Mesenchymal stem cell (in vitro differentiated cells and primary cell): ENCODE measurements at regions not wholly inside any gene's neighbourhood (a gene's known extent, or its start where the extent isn't known, plus 50 kb on each side); places are given as distances from the start of the nearest gene placed in this dataset.
"Not testable (repeated sequence)": the region's sequence is repeated elsewhere in the genome, so short reads cannot be mapped to it uniquely, and the experiment has no call there.

ENCODE experiments used
- DNase-seq: peaks from one replicate; pipeline ENCODE4 v3.0.0-alpha.2; 2013
- H2AFZ ChIP-seq: one replicate; pipeline ENCODE4 v1.6.1; 2013; ENCODE audit warnings: low read depth, mild to moderate bottlenecking, control low read depth, inconsistent platforms, low read length, moderate library complexity
- H2AK5ac ChIP-seq: 2 replicates; pipeline ENCODE4 v1.6.1; 2013; ENCODE audit warnings: low read length, moderate library complexity, mild to moderate bottlenecking, inconsistent platforms; ENCODE audit not compliant: severe bottlenecking
- H2BK120ac ChIP-seq: one replicate; pipeline ENCODE4 v1.6.1; 2013; ENCODE audit warnings: low read depth, mild to moderate bottlenecking, inconsistent platforms, low read length, moderate library complexity
- H2BK12ac ChIP-seq, 2 experiments: one replicate each; pipeline ENCODE4 v1.6.1; 2013; ENCODE audit warnings: inconsistent platforms in 2 of 2, low read length in 2 of 2, mild to moderate bottlenecking in 2 of 2, moderate library complexity in 2 of 2, control low read depth in 1 of 2
- H2BK15ac ChIP-seq: one replicate; pipeline ENCODE4 v1.6.1; 2013; ENCODE audit warnings: mild to moderate bottlenecking, low read depth, inconsistent platforms; ENCODE audit not compliant: poor library complexity, severe bottlenecking
- H2BK5ac ChIP-seq: 2 replicates; pipeline ENCODE4 v1.6.1; 2013; ENCODE audit warnings: low read depth, mild to moderate bottlenecking, low read length, control low read depth, inconsistent platforms; ENCODE audit not compliant: poor library complexity, severe bottlenecking
- H3K14ac ChIP-seq, 2 experiments: one replicate each; pipeline ENCODE4 v1.6.1; 2013; ENCODE audit warnings: inconsistent platforms in 2 of 2, low read length in 2 of 2, control low read depth in 1 of 2, mild to moderate bottlenecking in 1 of 2, moderate library complexity in 1 of 2
- H3K18ac ChIP-seq, 2 experiments: one replicate each; pipeline ENCODE4 v1.6.1; 2013; ENCODE audit warnings: inconsistent platforms in 2 of 2, low read length in 2 of 2, control low read depth in 1 of 2, low read depth in 1 of 2, mild to moderate bottlenecking in 1 of 2
- H3K23ac ChIP-seq, 2 experiments: one replicate each; pipeline ENCODE4 v1.6.1; 2013; ENCODE audit warnings: inconsistent platforms in 2 of 2, low read length in 2 of 2, mild to moderate bottlenecking in 2 of 2, moderate library complexity in 2 of 2, control low read depth in 1 of 2
- H3K27ac ChIP-seq: 2 replicates; pipeline ENCODE4 v1.5.1; 2013; ENCODE audit warnings: mild to moderate bottlenecking, moderate library complexity, low read length, control low read depth, inconsistent platforms; ENCODE audit not compliant: poor library complexity, severe bottlenecking
- H3K27me3 ChIP-seq, 2 experiments: 2 replicates each; pipeline versions ENCODE4 v1.6.1 to v1.7.0; 2013; ENCODE audit warnings: low read length in 2 of 2, mild to moderate bottlenecking in 2 of 2, moderate library complexity in 2 of 2, control low read depth in 1 of 2, inconsistent platforms in 1 of 2; ENCODE audit not compliant: control insufficient read depth in 1 of 2, insufficient read depth in 1 of 2
- H3K36me3 ChIP-seq, 2 experiments: 2 replicates each; pipeline versions ENCODE4 v1.6.1 to v1.7.0; 2013; ENCODE audit warnings: low read length in 2 of 2, control low read depth in 1 of 2, inconsistent platforms in 1 of 2, low read depth in 1 of 2, mild to moderate bottlenecking in 1 of 2; ENCODE audit not compliant: insufficient read depth in 2 of 2, control insufficient read depth in 1 of 2
- H3K4ac ChIP-seq, 2 experiments: one replicate each; pipeline ENCODE4 v1.6.1; 2013; ENCODE audit warnings: inconsistent platforms in 2 of 2, low read length in 2 of 2, mild to moderate bottlenecking in 2 of 2, moderate library complexity in 2 of 2, control low read depth in 1 of 2, low read depth in 1 of 2
- H3K4me1 ChIP-seq: 2 replicates; pipeline ENCODE4 v1.6.1; 2013; ENCODE audit warnings: low read depth, low read length, control low read depth; ENCODE audit not compliant: control insufficient read depth, insufficient read depth
- H3K4me2 ChIP-seq: 2 replicates; pipeline ENCODE4 v1.6.1; 2013; ENCODE audit warnings: low read length, mild to moderate bottlenecking, inconsistent platforms; ENCODE audit not compliant: poor library complexity, severe bottlenecking
- H3K4me3 ChIP-seq, 2 experiments: 2 replicates each; pipeline versions ENCODE4 v1.5.1 to v1.7.0; 2013; ENCODE audit warnings: low read length in 2 of 2, mild to moderate bottlenecking in 2 of 2, control low read depth in 1 of 2, low read depth in 1 of 2; ENCODE audit not compliant: insufficient read depth in 1 of 2
- H3K79me1 ChIP-seq: replicated peaks from 2 replicates; pipeline ENCODE4 v1.6.1; 2013; ENCODE audit warnings: mild to moderate bottlenecking, control low read depth, low read length, inconsistent platforms; ENCODE audit not compliant: poor library complexity, severe bottlenecking
- H3K9ac ChIP-seq: 2 replicates; pipeline ENCODE4 v1.7.0; 2013; ENCODE audit warnings: mild to moderate bottlenecking, low read length, moderate library complexity
- H3K9me3 ChIP-seq: 2 replicates; pipeline ENCODE4 v1.7.0; 2013; ENCODE audit warnings: mild to moderate bottlenecking, low read length; ENCODE audit not compliant: control insufficient read depth
- H4K8ac ChIP-seq: one replicate; pipeline ENCODE4 v1.6.1; 2013; ENCODE audit warnings: inconsistent platforms, mild to moderate bottlenecking, low read length, moderate library complexity
- H4K91ac ChIP-seq: one replicate; pipeline ENCODE4 v1.6.1; 2013; ENCODE audit warnings: mild to moderate bottlenecking, low read length, inconsistent platforms
- WGBS: methylation state at CpG from one replicate; pipeline ENCODE4 v1.1.7; 2013; ENCODE audit warnings: mixed read lengths; 5-methylcytosine and 5-hydroxymethylcytosine counted together

DNA sequence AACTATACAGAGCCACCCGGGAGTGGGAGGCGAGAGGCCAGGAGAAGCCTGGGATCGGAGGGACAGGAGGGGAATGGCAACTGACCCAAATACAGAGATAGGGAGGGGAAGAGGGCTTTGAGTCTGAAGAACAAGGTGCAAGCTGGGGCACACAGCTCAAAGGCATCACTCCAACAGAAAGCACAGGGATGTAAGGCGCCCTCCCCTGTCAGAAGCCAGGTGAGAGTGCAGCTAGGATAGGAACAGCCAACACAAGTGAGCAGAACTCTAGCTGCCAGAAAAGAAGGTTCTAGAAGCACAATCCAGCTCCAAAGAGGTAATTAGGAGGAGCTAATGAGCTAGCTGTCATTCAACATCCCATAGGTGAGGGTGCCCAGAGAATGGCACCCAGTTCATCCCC is 232.2 kb downstream of the DHX15 start:
- no peaks in the 10 kb centered on the region for H3K27me3 ChIP-seq
- no peak overlapping the region for H3K23ac ChIP-seq
- DNase-seq, result no peak
- no peaks in the 10 kb centered on the region for H3K9me3 ChIP-seq
- H2AK5ac ChIP-seq, result no peak overlapping the region
- H3K36me3 ChIP-seq, result no peaks in the 10 kb centered on the region
- no peak overlapping the region for H2BK12ac ChIP-seq
- no peak overlapping the region for H3K18ac ChIP-seq
- no peak overlapping the region for H4K8ac ChIP-seq
- no peak overlapping the region for H2BK5ac ChIP-seq
- H3K27ac ChIP-seq, result no peak overlapping the region
- no peak overlapping the region for H2BK120ac ChIP-seq
- H4K91ac ChIP-seq, result no peak overlapping the region
- no peak overlapping the region for H3K4ac ChIP-seq
- 93% methylated on average over 4 of the region's 4 CpGs for WGBS
- H2AFZ ChIP-seq, result no peak overlapping the region
- H3K14ac ChIP-seq, result no peak overlapping the region
- no peaks in the 10 kb centered on the region for H3K4me1 ChIP-seq
- H3K79me1 ChIP-seq, result no peaks in the 10 kb centered on the region
- H2BK15ac ChIP-seq, result no peak overlapping the region
- H3K4me2 ChIP-seq, result no peak overlapping the region
- no peak overlapping the region for H3K9ac ChIP-seq
- no peak overlapping the region for H3K4me3 ChIP-seq

DNA sequence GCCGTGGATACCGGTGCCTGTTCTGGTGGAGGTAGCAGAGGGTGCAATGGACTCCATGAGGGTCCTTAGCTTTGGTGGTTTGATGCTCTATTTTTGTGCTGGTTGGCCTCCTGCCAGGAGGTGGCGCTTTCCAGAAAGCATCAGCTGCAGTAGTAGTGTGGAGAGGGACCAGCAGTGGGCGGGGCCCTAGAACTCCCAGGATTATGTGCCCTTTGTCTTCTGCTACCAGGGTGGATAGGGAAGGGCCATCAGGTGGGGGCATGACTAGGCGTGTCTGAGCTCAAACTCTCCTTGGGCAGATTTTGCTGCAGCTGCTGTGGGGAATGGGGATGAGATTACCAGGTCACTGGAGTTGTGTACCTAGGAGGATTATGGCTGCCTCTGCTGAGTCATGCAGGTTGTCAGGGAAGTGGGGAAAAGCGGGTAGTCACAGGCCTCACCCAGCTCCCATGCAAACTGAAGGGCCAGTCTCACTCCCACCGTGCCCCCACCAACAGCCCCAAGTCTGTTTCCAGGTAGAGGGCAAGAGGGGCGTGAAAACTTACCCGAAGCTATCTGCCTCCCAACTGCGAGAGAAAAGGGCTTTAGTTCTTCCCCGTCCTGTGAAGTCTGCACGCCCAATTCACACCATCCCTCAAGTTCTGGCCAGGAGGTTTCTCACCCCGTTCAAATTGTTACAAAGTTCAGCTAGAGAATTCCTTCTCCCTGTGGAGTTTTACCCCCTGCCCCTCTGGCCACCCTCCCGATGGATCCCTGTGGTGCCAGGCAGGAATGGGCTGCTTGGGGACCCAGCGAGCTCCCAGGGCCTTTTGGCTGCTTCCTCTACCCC is 235.0 kb downstream of the DHX15 start:
- H2AK5ac ChIP-seq, H3K23ac ChIP-seq, H3K4ac ChIP-seq, DNase-seq, H3K18ac ChIP-seq, H3K27me3 ChIP-seq, H4K8ac ChIP-seq, H2AFZ ChIP-seq, H3K4me2 ChIP-seq, H2BK5ac ChIP-seq, H2BK12ac ChIP-seq, H3K4me3 ChIP-seq, H3K36me3 ChIP-seq, H3K79me1 ChIP-seq, H2BK15ac ChIP-seq, H3K27ac ChIP-seq, H4K91ac ChIP-seq, H3K14ac ChIP-seq, H3K9me3 ChIP-seq, H2BK120ac ChIP-seq, H3K4me1 ChIP-seq, H3K9ac ChIP-seq: not testable (repeated sequence)
- 87% methylated on average over 15 of the region's 15 CpGs for WGBS

- Histone ChIP-seq H3K9ac (no peak overlapping the region), H3K27me3 (peaks cover 0 to 3% of the 10 kb centered on the region in 2 experiments), H2AK5ac (no peak overlapping the region), H2BK5ac (no peak overlapping the region), H3K4ac (no peak overlapping the region), H4K8ac (no peak overlapping the region), H2BK12ac (no peak overlapping the region), H3K4me1 (no peaks in the 10 kb centered on the region), H3K4me3 (no peak overlapping the region), H3K36me3 (no peaks in the 10 kb centered on the region), H3K14ac (no peak overlapping the region), H2BK120ac (no peak overlapping the region), H4K91ac (no peak overlapping the region), H2AFZ (no peak overlapping the region), H3K23ac (no peak overlapping the region), H3K18ac (no peak overlapping the region), H3K27ac (no peak overlapping the region), H3K79me1 (no peaks in the 10 kb centered on the region), H2BK15ac (no peak overlapping the region), H3K9me3 (no peaks in the 10 kb centered on the region), H3K4me2 (no peak overlapping the region)
- no peak for DNase-seq
- WGBS, result 90% methylated on average over 4 of the region's 5 CpGs
Observed at GRCh38 chr4:24339260-24339659, 245.1 kb downstream of the DHX15 start.

- Histone ChIP-seq H3K9ac (no peak overlapping the region), H3K4me2 (no peak overlapping the region), H3K14ac (no peak overlapping the region), H2BK12ac (no peak overlapping the region), H3K4me1 (no peaks in the 10 kb centered on the region), H4K91ac (no peak overlapping the region), H2BK15ac (no peak overlapping the region), H2AFZ (no peak overlapping the region), H3K4me3 (no peak overlapping the region), H2AK5ac (no peak overlapping the region), H3K18ac (no peak overlapping the region), H4K8ac (no peak overlapping the region), H2BK120ac (no peak overlapping the region), H3K27ac (no peak overlapping the region), H3K23ac (no peak overlapping the region), H2BK5ac (no peak overlapping the region), H3K9me3 (no peaks in the 10 kb centered on the region), H3K79me1 (no peaks in the 10 kb centered on the region), H3K36me3 (no peaks in the 10 kb centered on the region), H3K27me3 (no peaks in the 10 kb centered on the region), H3K4ac (no peak overlapping the region)
- DNase-seq, result no peak
- 84% methylated on average over 13 of the region's 13 CpGs for WGBS
Observed at GRCh38 chr4:24337451-24338190, 246.7 kb downstream of the DHX15 start.
